Fibroblast of mammary gland (primary cell): ENCODE measurements at regions not wholly inside any gene's neighbourhood (a gene's known extent, or its start where the extent isn't known, plus 50 kb on each side); places are given as distances from the start of the nearest gene placed in this dataset.

Experiments
- DNase-seq: peaks from one replicate; pipeline ENCODE4 v3.0.0-alpha.2; 2010; ENCODE audit warnings: low read depth
- H3K4me3 ChIP-seq: 2 replicates; pipeline ENCODE4 v1.5.1; 2011; ENCODE audit warnings: low read depth, mild to moderate bottlenecking, low read length, moderate library complexity; ENCODE audit not compliant: control insufficient read depth
- TF ChIP-seq, protein P1 (sequence below): conservative IDR thresholded peaks from 2 replicates; pipeline ENCODE4 v1.5.1; 2011; ENCODE audit warnings: low read depth, low read length, inconsistent platforms; ENCODE audit not compliant: control insufficient read depth, insufficient read depth

DNA sequence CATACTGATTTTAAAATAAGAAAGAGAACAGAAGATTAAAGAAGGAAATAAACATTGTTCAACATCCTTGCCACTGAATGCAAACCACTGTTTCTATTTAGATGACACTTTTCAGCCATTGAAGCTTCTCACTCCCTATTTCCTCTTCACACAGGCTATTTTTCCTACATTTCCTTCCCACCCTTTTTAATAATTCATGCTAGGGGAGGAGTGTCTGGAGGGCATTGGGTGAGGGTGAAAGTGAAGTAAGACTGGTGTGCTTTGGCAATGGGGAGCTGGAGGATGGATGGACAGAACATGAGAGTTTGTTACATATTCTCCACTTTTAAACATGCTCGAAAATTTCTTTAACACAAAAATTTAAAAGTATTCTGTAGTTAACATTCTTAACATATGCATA lies 168.8 kb upstream of the GLI3 start:
- TF ChIP-seq, protein P1, sequence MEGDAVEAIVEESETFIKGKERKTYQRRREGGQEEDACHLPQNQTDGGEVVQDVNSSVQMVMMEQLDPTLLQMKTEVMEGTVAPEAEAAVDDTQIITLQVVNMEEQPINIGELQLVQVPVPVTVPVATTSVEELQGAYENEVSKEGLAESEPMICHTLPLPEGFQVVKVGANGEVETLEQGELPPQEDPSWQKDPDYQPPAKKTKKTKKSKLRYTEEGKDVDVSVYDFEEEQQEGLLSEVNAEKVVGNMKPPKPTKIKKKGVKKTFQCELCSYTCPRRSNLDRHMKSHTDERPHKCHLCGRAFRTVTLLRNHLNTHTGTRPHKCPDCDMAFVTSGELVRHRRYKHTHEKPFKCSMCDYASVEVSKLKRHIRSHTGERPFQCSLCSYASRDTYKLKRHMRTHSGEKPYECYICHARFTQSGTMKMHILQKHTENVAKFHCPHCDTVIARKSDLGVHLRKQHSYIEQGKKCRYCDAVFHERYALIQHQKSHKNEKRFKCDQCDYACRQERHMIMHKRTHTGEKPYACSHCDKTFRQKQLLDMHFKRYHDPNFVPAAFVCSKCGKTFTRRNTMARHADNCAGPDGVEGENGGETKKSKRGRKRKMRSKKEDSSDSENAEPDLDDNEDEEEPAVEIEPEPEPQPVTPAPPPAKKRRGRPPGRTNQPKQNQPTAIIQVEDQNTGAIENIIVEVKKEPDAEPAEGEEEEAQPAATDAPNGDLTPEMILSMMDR: no peak
- no peak for DNase-seq
- H3K4me3 ChIP-seq: no peak overlapping the region

DNA sequence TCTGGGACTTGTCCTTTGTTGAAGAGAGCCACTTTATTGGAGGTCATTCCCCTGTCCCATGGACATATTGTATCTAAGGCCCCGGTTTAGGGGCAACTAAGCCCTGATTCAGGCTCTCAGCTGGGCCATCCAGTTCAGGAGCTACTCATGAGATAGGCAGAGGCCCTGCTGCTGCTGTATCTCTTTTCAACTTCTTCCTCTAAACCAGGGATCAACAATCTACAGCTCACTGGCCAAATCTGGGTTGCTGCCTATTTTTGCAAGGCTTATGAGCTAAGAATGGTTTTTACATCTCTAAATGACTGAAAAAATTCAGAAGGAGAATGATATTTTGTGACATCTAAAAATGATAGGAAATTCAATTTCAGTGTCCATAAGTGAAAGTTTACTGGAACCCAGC lies 166.8 kb upstream of the GLI3 start:
- no peak for DNase-seq
- TF ChIP-seq, protein P1: no peak
- no peak overlapping the region for H3K4me3 ChIP-seq

DNA sequence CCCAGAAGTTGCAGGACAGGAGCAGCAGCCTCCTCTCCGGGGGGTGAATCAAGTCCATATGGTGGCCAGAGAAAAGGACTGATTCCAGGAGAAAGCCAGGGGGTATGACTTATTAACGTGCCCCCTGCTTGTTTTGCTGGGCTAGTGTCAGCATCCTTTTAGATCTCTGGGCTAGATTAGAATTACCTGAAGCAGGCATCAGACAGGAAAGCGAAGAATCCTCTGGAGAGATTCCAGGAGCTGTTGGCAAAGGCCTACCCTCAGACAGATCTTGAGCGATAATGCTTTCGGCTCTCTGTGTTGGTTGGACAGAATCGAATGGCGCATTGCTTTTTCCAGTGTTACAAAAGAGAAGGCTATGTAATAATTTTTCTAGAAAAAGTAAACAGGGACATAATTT lies 164.0 kb upstream of the GLI3 start:
- H3K4me3 ChIP-seq: no peak overlapping the region
- DNase-seq: no peak
- TF ChIP-seq, protein P1: no peak

GRCh38 chr7:42400211-42400772 lies 163.3 kb upstream of the GLI3 start:
- H3K4me3 ChIP-seq: no peak overlapping the region
- TF ChIP-seq, protein P1: no peak
- no peak for DNase-seq

DNA sequence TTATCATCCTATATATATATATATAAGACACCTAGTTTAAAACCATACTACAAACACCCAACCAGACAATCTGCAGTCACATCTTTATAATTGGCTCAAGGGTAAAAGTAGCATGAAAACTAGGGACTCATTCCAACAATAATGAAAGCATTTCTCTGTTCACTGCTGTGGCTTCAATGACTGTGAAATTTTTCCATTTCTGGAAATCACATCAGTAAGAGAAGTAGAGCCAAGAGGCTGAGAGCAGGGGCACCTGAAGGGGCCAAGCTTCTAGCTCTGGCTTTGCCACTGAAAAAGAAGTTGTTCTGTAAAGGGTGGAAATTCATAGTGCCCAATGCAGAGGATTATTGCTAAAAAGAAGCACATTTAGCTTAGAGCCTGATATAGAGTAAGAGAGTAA lies 158.6 kb upstream of the GLI3 start:
- DNase-seq: no peak
- TF ChIP-seq, protein P1: no peak
- H3K4me3 ChIP-seq: no peak overlapping the region

GRCh38 chr7:42392826-42393225 lies 155.8 kb upstream of the GLI3 start:
- TF ChIP-seq, protein P1: no peak
- DNase-seq: no peak
- H3K4me3 ChIP-seq: no peak overlapping the region

GRCh38 chr7:42389697-42390096 lies 152.7 kb upstream of the GLI3 start:
- TF ChIP-seq, protein P1: no peak
- DNase-seq: no peak
- H3K4me3 ChIP-seq: no peak overlapping the region
